SK-N-SH (cell line): ENCODE measurements at regions not wholly inside any gene's neighbourhood (a gene's known extent, or its start where the extent isn't known, plus 50 kb on each side); places are given as distances from the start of the nearest gene placed in this dataset.

Experiments
- CTCF ChIA-PET: fragments of 300-600, 350-600 bp; formaldehyde crosslinking; extraction: SDS; loops from one replicate; lab custom pipeline; 2021; lab: Yijun Ruan, JAX
- POLR2A ChIA-PET: fragments of 350-600 bp; sonication (Branson Sonifier 250); formaldehyde crosslinking; extraction: SDS; loops from one replicate; lab custom pipeline; 2020; ENCODE audit warnings: antibody characterized with exemption, inconsistent platforms; lab: Yijun Ruan, JAX
- DNase-seq: peaks from one replicate; pipeline ENCODE4 v3.0.0; 2012
- H2AFZ ChIP-seq: fragments of 200-600 bp; sonication (generic); 2 replicates; pipeline ENCODE4 v1.8.1; 2016; ENCODE audit warnings: antibody characterized with exemption, mild to moderate bottlenecking, low read depth
- H3F3A ChIP-seq: fragments of 200-600 bp; sonication (generic); replicated peaks from 2 replicates; pipeline ENCODE3; 2016; ENCODE audit warnings: antibody characterized with exemption, mild to moderate bottlenecking; ENCODE audit not compliant: insufficient read depth
- H3K27ac ChIP-seq, 2 experiments: fragments of 200-500 bp in 1 of 2; fragments of 200-600 bp in 1 of 2; sonication (Bioruptor generic) in 1 of 2; sonication (generic), shearing (Covaris generic) in 1 of 2; 2 replicates each; pipeline versions ENCODE4 v1.5.1 to v1.6.1; 2014 to 2016; ENCODE audit warnings: low read depth in 2 of 2, inconsistent platforms in 1 of 2, low read length in 1 of 2, mild to moderate bottlenecking in 1 of 2, mixed read lengths in 1 of 2
- H3K27me3 ChIP-seq: fragments of 200-600 bp; sonication (generic), shearing (Covaris generic); 2 replicates; pipeline ENCODE4 v1.6.1; 2016; ENCODE audit warnings: mixed run types; ENCODE audit not compliant: insufficient read depth
- H3K36me3 ChIP-seq, 2 experiments: fragments of 200-500 bp in 1 of 2; fragments of 200-600 bp in 1 of 2; sonication (Bioruptor generic) in 1 of 2; sonication (generic) in 1 of 2; replicated peaks in 1 of 2; 2 replicates each; pipeline versions ENCODE3 to v1.5.1; 2014 to 2016; ENCODE audit warnings: low read length in 1 of 2, mild to moderate bottlenecking in 1 of 2; ENCODE audit not compliant: insufficient read depth in 2 of 2, control insufficient read depth in 1 of 2
- H3K4me1 ChIP-seq, 2 experiments: fragments of 200-500 bp in 1 of 2; fragments of 200-600 bp in 1 of 2; sonication (Bioruptor generic) in 1 of 2; sonication (generic), shearing (Covaris generic) in 1 of 2; 2 replicates each; pipeline versions ENCODE4 v1.5.1 to v1.6.1; 2014 to 2016; ENCODE audit warnings: low read depth in 1 of 2, low read length in 1 of 2, mixed run types in 1 of 2; ENCODE audit not compliant: insufficient read depth in 2 of 2, control insufficient read depth in 1 of 2
- H3K4me2 ChIP-seq: fragments of 200-600 bp; sonication (generic), shearing (Covaris generic); 2 replicates; pipeline ENCODE4 v1.6.1; 2017; ENCODE audit warnings: mixed run types
- H3K4me3 ChIP-seq, 2 experiments: fragments of 200-500 bp in 1 of 2; fragments of 200-600 bp in 1 of 2; sonication (Bioruptor generic) in 1 of 2; sonication (generic), shearing (Covaris generic) in 1 of 2; 2 replicates each; pipeline versions ENCODE4 v1.5.1 to v1.8.1; 2014 to 2016; ENCODE audit warnings: low read depth in 2 of 2, inconsistent platforms in 1 of 2, low read length in 1 of 2, mild to moderate bottlenecking in 1 of 2, mixed read lengths in 1 of 2, moderate library complexity in 1 of 2
- H3K79me2 ChIP-seq: fragments of 200-600 bp; sonication (generic); 2 replicates; pipeline ENCODE4 v1.8.1; 2017; ENCODE audit warnings: mild to moderate bottlenecking; ENCODE audit not compliant: insufficient read depth
- H3K9ac ChIP-seq: fragments of 200-600 bp; sonication (generic); 2 replicates; pipeline ENCODE4 v1.6.1; 2017; ENCODE audit warnings: mixed run types
- H3K9me2 ChIP-seq: fragments of 200-600 bp; sonication (generic); 2 replicates; pipeline ENCODE4 v1.6.1; 2017; ENCODE audit warnings: mixed run types
- H3K9me3 ChIP-seq: fragments of 200-600 bp; sonication (generic); 2 replicates; pipeline ENCODE4 v1.6.1; 2017; ENCODE audit warnings: mixed run types, mild to moderate bottlenecking, moderate library complexity
- H4K20me1 ChIP-seq: fragments of 200-600 bp; sonication (generic); 2 replicates; pipeline ENCODE4 v1.6.1; 2017; ENCODE audit warnings: mild to moderate bottlenecking, mixed run types; ENCODE audit not compliant: insufficient read depth
- ELF1 ChIP-seq: IDR thresholded peaks from 2 replicates; pipeline ENCODE4 v1.4.0; 2012
- EP300 ChIP-seq, 2 experiments: IDR thresholded peaks; 2 replicates each; pipeline versions ENCODE4 v1.4.0 to v1.6.1; 2012; ENCODE audit warnings: borderline replicate concordance in 1 of 2, low read depth in 1 of 2, low read length in 1 of 2
- EZH2phosphoT487 ChIP-seq: fragments of 200-600 bp; sonication (generic); IDR thresholded peaks from 2 replicates; pipeline ENCODE4 v1.6.1; 2017; ENCODE audit warnings: low read depth, mixed run types, mild to moderate bottlenecking, antibody characterized with exemption, moderate library complexity, borderline replicate concordance
- FOXJ3 ChIP-seq: sonication (generic); formaldehyde crosslinking; IDR thresholded peaks from 2 replicates; pipeline ENCODE4 v1.5.1; 2020; ENCODE audit warnings: mild to moderate bottlenecking, missing genetic modification reagents
- IRF3 ChIP-seq: fragments of 150-350 bp; IDR thresholded peaks from 2 replicates; pipeline ENCODE4 v1.6.1; 2016; ENCODE audit warnings: mild to moderate bottlenecking, low read depth, low read length
- NRF1 ChIP-seq: IDR thresholded peaks from 2 replicates; pipeline ENCODE4 v1.6.1; 2012; ENCODE audit warnings: low read depth, mild to moderate bottlenecking, low read length
- POLR2AphosphoS5 ChIP-seq: IDR thresholded peaks from 2 replicates; pipeline ENCODE4 v1.6.1; 2012; ENCODE audit warnings: low read depth, low read length
- RCOR1 ChIP-seq: fragments of 150-350 bp; IDR thresholded peaks from 2 replicates; pipeline ENCODE4 v1.6.1; 2017; ENCODE audit warnings: antibody characterized with exemption, low read length
- RFX5 ChIP-seq: IDR thresholded peaks from 2 replicates; pipeline ENCODE4 v1.6.1; 2012; ENCODE audit warnings: mild to moderate bottlenecking, improper control_type of control experiment, low read length
- SIN3A ChIP-seq: IDR thresholded peaks from 2 replicates; pipeline ENCODE4 v1.6.1; 2012; ENCODE audit warnings: low read depth, mild to moderate bottlenecking, low read length, moderate library complexity, borderline replicate concordance
- TAF1 ChIP-seq: IDR thresholded peaks from 2 replicates; pipeline ENCODE4 v1.6.1; 2012; ENCODE audit warnings: low read depth, mild to moderate bottlenecking, low read length, moderate library complexity, borderline replicate concordance
- WGBS: methylation state at CpG from one replicate; pipeline ENCODE4 v1.1.6; 2017; ENCODE audit warnings: low lambda C conversion rate; 5-methylcytosine and 5-hydroxymethylcytosine counted together
- TF ChIP-seq, protein P1 (sequence below): IDR thresholded peaks from 2 replicates; pipeline ENCODE4 v1.4.0; 2012; ENCODE audit warnings: low read depth
- TF ChIP-seq, protein P2 (sequence below): IDR thresholded peaks from 2 replicates; pipeline ENCODE4 v1.6.1; 2012; ENCODE audit warnings: mild to moderate bottlenecking, low read depth, low read length, moderate library complexity

GRCh38 chr1:30190511-30191153 lies 532.8 kb downstream of the MATN1 start:
- CTCF ChIA-PET: interaction anchor here (1.1 to 3.5 kb wide), 3 partner anchors 9 to 190 kb away, joined by 3 to 16 read pairs (median 5); no protein-coding TSS in a partner anchor

GRCh38 chr1:30189818-30190500 lies 533.4 kb downstream of the MATN1 start:
- H3K4me2 ChIP-seq: no peak overlapping the region
- H3K36me3 ChIP-seq: no peaks in the 10 kb centered on the region
- no peak overlapping the region for H2AFZ ChIP-seq
- peaks cover 0 to 19% of the 10 kb centered on the region in 2 experiments; a peak in 1 of 4 replicates for H3K4me1 ChIP-seq
- ChIA-PET CTCF (interaction anchor here (1.1 to 3.5 kb wide), 3 partner anchors 8 to 191 kb away, joined by 3 to 16 read pairs (median 5); no protein-coding TSS in a partner anchor), POLR2A (no interaction called here)
- no peak overlapping the region for H3K9ac ChIP-seq
- H3K27ac ChIP-seq: no peak overlapping the region
- no peaks in the 10 kb centered on the region for H3K79me2 ChIP-seq
- no peaks in the 10 kb centered on the region for H4K20me1 ChIP-seq
- H3K27me3 ChIP-seq: no peaks in the 10 kb centered on the region
- H3K4me3 ChIP-seq: no peak overlapping the region
- TF ChIP-seq POLR2AphosphoS5 (no peak), RCOR1 (no peak), FOXJ3 (CRISPR knock-in tag) (no peak), ELF1 (no peak)
- TF ChIP-seq, protein P1, sequence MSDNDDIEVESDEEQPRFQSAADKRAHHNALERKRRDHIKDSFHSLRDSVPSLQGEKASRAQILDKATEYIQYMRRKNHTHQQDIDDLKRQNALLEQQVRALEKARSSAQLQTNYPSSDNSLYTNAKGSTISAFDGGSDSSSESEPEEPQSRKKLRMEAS: no peak
- WGBS: 35% methylated on average over 9 of the region's 9 CpGs
- H3K9me3 ChIP-seq: no peaks in the 10 kb centered on the region
- H3K9me2 ChIP-seq: no peaks in the 10 kb centered on the region
- no peaks in the 10 kb centered on the region for H3F3A ChIP-seq
- DNase-seq: no peak

More at GRCh38 chr1:30190511-30191153, 532.8 kb downstream of the MATN1 start:
- no peak for DNase-seq
- Histone ChIP-seq H3K79me2 (no peaks in the 10 kb centered on the region), H3K9ac (no peak overlapping the region), H3K36me3 (no peaks in the 10 kb centered on the region), H3K27ac (no peak overlapping the region), H3K27me3 (no peaks in the 10 kb centered on the region), H3K9me3 (no peaks in the 10 kb centered on the region), H4K20me1 (no peaks in the 10 kb centered on the region), H3F3A (no peaks in the 10 kb centered on the region), H3K9me2 (no peaks in the 10 kb centered on the region), H3K4me3 (no peak overlapping the region), H2AFZ (no peak overlapping the region), H3K4me1 (peaks cover 0 to 18% of the 10 kb centered on the region in 2 experiments; a peak in 1 of 4 replicates), H3K4me2 (no peak overlapping the region)
- POLR2A ChIA-PET: no interaction called here
- TF ChIP-seq, protein P2, sequence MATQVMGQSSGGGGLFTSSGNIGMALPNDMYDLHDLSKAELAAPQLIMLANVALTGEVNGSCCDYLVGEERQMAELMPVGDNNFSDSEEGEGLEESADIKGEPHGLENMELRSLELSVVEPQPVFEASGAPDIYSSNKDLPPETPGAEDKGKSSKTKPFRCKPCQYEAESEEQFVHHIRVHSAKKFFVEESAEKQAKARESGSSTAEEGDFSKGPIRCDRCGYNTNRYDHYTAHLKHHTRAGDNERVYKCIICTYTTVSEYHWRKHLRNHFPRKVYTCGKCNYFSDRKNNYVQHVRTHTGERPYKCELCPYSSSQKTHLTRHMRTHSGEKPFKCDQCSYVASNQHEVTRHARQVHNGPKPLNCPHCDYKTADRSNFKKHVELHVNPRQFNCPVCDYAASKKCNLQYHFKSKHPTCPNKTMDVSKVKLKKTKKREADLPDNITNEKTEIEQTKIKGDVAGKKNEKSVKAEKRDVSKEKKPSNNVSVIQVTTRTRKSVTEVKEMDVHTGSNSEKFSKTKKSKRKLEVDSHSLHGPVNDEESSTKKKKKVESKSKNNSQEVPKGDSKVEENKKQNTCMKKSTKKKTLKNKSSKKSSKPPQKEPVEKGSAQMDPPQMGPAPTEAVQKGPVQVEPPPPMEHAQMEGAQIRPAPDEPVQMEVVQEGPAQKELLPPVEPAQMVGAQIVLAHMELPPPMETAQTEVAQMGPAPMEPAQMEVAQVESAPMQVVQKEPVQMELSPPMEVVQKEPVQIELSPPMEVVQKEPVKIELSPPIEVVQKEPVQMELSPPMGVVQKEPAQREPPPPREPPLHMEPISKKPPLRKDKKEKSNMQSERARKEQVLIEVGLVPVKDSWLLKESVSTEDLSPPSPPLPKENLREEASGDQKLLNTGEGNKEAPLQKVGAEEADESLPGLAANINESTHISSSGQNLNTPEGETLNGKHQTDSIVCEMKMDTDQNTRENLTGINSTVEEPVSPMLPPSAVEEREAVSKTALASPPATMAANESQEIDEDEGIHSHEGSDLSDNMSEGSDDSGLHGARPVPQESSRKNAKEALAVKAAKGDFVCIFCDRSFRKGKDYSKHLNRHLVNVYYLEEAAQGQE: no peak
- TF ChIP-seq EP300 (IDR thresholded peaks at IDR 0.05; ENCODE audit: borderline replicate concordance in 1 of 2, low read depth in 1 of 2, low read length in 1 of 2) (no peak), SIN3A (no peak), NRF1 (no peak), IRF3 (no peak), POLR2AphosphoS5 (no peak), RFX5 (no peak), TAF1 (no peak), EZH2phosphoT487 (no peak)
- WGBS: 38% methylated on average over 8 of the region's 9 CpGs
